MM.1S (cell line): ENCODE measurements at regions not wholly inside any gene's neighbourhood (a gene's known extent, or its start where the extent isn't known, plus 50 kb on each side); places are given as distances from the start of the nearest gene placed in this dataset.
"Not testable (repeated sequence)": the region's sequence is repeated elsewhere in the genome, so short reads cannot be mapped to it uniquely, and the experiment has no call there.

Experiments
- DNase-seq: peaks from one replicate; pipeline ENCODE4 v3.0.0-alpha.2; 2015
- H2AFZ ChIP-seq: fragments of 300-600 bp; sonication (generic); 2 replicates; pipeline ENCODE4 v1.6.0; 2016; ENCODE audit warnings: antibody characterized with exemption, low read length
- H3F3A ChIP-seq: fragments of 300-600 bp; sonication (generic); 2 replicates; pipeline ENCODE4 v1.6.1; 2016; ENCODE audit warnings: mild to moderate bottlenecking, antibody characterized with exemption, low read length, moderate library complexity, mixed read lengths; ENCODE audit not compliant: insufficient read depth
- H3K27ac ChIP-seq: fragments of 300-600 bp; sonication (generic); 2 replicates; pipeline ENCODE4 v1.5.1; 2016; ENCODE audit warnings: mild to moderate bottlenecking, low read length
- H3K27me3 ChIP-seq: fragments of 300-600 bp; sonication (generic); replicated peaks from 2 replicates; pipeline ENCODE4 v1.6.0; 2016; ENCODE audit warnings: low read length; ENCODE audit not compliant: insufficient read depth
- H3K36me3 ChIP-seq: fragments of 300-600 bp; sonication (generic); replicated peaks from 2 replicates; pipeline ENCODE4 v1.6.1; 2016; ENCODE audit warnings: mild to moderate bottlenecking, low read length, mixed read lengths; ENCODE audit not compliant: insufficient read depth
- H3K4me1 ChIP-seq: fragments of 300-600 bp; sonication (generic); 2 replicates; pipeline ENCODE4 v1.6.1; 2016; ENCODE audit warnings: low read length, mixed read lengths
- H3K4me2 ChIP-seq: fragments of 300-600 bp; sonication (generic); 2 replicates; pipeline ENCODE4 v1.6.0; 2016; ENCODE audit warnings: low read depth, low read length
- H3K4me3 ChIP-seq: fragments of 300-600 bp; sonication (generic); 2 replicates; pipeline ENCODE4 v1.5.1; 2016; ENCODE audit warnings: low read length, mixed read lengths
- H3K79me2 ChIP-seq: fragments of 300-600 bp; sonication (generic); 2 replicates; pipeline ENCODE4 v1.6.1; 2016; ENCODE audit warnings: mixed run types, low read length, mixed read lengths
- H3K9ac ChIP-seq: fragments of 300-600 bp; sonication (generic); 2 replicates; pipeline ENCODE4 v1.6.1; 2016; ENCODE audit warnings: low read length, mixed read lengths
- H3K9me2 ChIP-seq: fragments of 300-600 bp; sonication (generic); replicated peaks from 2 replicates; pipeline ENCODE4 v1.6.1; 2016; ENCODE audit warnings: mild to moderate bottlenecking, low read length, mixed read lengths; ENCODE audit not compliant: insufficient read depth
- H3K9me3 ChIP-seq: fragments of 300-600 bp; sonication (generic); replicated peaks from 2 replicates; pipeline ENCODE4 v1.6.1; 2016; ENCODE audit warnings: mild to moderate bottlenecking, low read length, mixed read lengths; ENCODE audit not compliant: insufficient read depth
- H4K20me1 ChIP-seq: fragments of 300-600 bp; sonication (generic); 2 replicates; pipeline ENCODE4 v1.6.1; 2016; ENCODE audit warnings: mild to moderate bottlenecking, low read length, moderate library complexity, mixed read lengths; ENCODE audit not compliant: insufficient read depth
- EZH2 ChIP-seq: fragments of 300-600 bp; sonication (generic); optimal IDR thresholded peaks from 2 replicates; pipeline ENCODE3; 2017; ENCODE audit warnings: low read depth, mild to moderate bottlenecking, antibody characterized with exemption, low read length, mixed read lengths
- EZH2phosphoT487 ChIP-seq: fragments of 300-600 bp; sonication (generic); IDR thresholded peaks from 2 replicates; pipeline ENCODE4 v1.6.1; 2018; ENCODE audit warnings: antibody characterized with exemption, low read length
- TF ChIP-seq, protein P1 (sequence below): fragments of 300-600 bp; sonication (generic); IDR thresholded peaks from 2 replicates; pipeline ENCODE4 v1.5.1; 2016; ENCODE audit warnings: antibody characterized with exemption, low read length, mixed read lengths

GRCh38 chr7:32729335-32729675, 162.3 kb downstream of the KBTBD2 start:
- H3K27me3 ChIP-seq, H3K9ac ChIP-seq, H4K20me1 ChIP-seq, H3K36me3 ChIP-seq, H3K9me3 ChIP-seq, H3K9me2 ChIP-seq, H3K4me1 ChIP-seq, H2AFZ ChIP-seq: not testable (repeated sequence)
- Histone ChIP-seq H3K4me2 (peak overlapping the region; percentile 47), H3F3A (peaks cover 18% of the 10 kb centered on the region), H3K79me2 (peaks cover 28% of the 10 kb centered on the region), H3K4me3 (peak overlapping the region; percentile 66), H3K27ac (peak overlapping the region; percentile 21; the same call in 1 of the 2 replicates)
- peak; percentile 8 for DNase-seq

DNA sequence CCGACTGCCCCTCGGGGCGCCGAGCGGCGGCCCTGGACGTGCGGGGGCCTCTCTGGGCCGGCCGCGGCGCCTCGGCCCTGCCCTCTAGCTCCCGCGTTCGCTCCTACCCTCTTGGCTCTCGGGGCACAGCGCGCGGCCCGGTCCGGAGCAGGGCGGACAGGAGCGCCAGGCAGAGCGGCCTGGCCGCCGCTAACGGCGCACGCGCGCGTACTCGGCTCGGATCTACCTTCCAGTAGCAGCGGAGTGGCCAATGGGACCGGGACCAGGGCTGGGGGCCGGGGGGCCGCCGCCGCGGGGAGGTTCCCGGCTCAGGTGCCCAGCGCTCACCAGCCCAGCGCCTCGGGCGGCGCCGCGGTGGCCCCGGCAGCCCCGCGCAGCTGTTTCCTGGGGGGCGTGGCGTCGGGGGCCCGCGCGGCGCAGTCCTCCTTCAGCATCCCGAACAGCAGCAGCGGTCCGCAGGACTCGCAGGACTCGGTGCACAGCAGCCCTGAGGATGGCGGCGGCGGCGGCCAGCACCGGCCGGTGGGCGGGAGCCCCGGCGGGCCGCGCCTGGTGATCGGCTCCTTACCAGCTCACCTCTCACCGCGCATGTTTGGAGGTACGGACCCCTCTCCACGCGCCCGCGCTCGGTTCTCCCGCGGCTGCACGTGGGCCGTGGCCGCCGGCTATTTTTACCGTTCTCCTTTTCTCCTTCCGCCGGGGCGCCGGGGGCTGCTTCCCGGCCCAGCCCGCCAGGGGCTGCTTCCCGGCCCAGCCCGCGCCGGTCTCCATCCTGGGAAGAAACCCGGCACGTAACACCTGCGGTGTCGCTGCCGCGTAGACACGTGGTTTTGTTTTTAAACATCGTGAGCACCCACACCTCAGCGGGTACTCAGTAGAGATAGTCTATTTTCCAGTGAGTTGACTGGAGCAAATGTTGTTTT, 162.9 kb downstream of the KBTBD2 start:
- H3K79me2 ChIP-seq, result peaks cover 21% of the 10 kb centered on the region
- not testable (repeated sequence) for H3K4me1 ChIP-seq, H3K9me3 ChIP-seq, H3K36me3 ChIP-seq, H3K9me2 ChIP-seq, H3K27me3 ChIP-seq, H4K20me1 ChIP-seq
- peaks cover 18% of the 10 kb centered on the region for H3F3A ChIP-seq
- H2AFZ ChIP-seq, result 0 out of 2 replicates have a peak overlapping the region, but pooled peaks have one; percentile 74
- H3K4me2 ChIP-seq, result peak overlapping the region; percentile 47; the same call in 1 of the 2 replicates
- H3K4me3 ChIP-seq, result peak overlapping the region; percentile 66
- H3K9ac ChIP-seq, result peak overlapping the region; percentile 60; the same call in 1 of the 2 replicates
- peak overlapping the region; percentile 73 for H3K27ac ChIP-seq
- peak; percentile 72 for DNase-seq

- Histone ChIP-seq H3K4me2 (peak overlapping the region; percentile 72; the same call in 1 of the 2 replicates), H3F3A (peaks cover 18% of the 10 kb centered on the region), H3K27ac (peak overlapping the region; percentile 73; the same call in 1 of the 2 replicates), H3K4me3 (peak overlapping the region; percentile 66), H3K9ac (peak overlapping the region; percentile 60), H2AFZ (peak overlapping the region; percentile 74), H3K79me2 (peaks cover 18% of the 10 kb centered on the region)
- not testable (repeated sequence) for H3K27me3 ChIP-seq, H3K36me3 ChIP-seq, H3K4me1 ChIP-seq, H4K20me1 ChIP-seq, H3K9me2 ChIP-seq, H3K9me3 ChIP-seq
- peak; percentile 53 for DNase-seq
Measured at GRCh38 chr7:32727483-32728411, 163.8 kb downstream of the KBTBD2 start.

- not testable (repeated sequence) for H3K4me2 ChIP-seq, H3K27me3 ChIP-seq, H3K4me1 ChIP-seq, H3K9me2 ChIP-seq, H3K36me3 ChIP-seq, H3F3A ChIP-seq, H3K27ac ChIP-seq, H3K9ac ChIP-seq, H3K9me3 ChIP-seq, H2AFZ ChIP-seq, H3K4me3 ChIP-seq, H3K79me2 ChIP-seq, H4K20me1 ChIP-seq, DNase-seq
Measured at GRCh38 chr7:32722837-32723236, 168.7 kb downstream of the KBTBD2 start.

DNA sequence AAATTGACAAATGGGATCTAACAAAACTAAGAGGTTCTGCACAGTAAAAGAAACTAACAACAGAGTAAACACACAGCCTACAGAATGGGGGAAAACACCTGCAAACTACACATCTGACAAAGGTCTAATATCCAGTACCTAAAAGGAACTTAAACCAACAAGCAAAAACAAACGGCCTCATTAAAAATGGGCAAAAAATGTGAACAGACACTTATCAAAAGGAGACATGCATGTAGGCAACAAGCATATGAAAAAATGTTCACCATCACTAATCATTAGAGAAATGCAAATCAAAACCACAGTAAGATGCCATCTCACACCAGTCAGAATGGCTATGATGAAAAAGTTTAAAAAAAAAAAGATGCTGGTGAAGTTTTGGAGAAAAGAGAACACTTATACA, 197.4 kb downstream of the KBTBD2 start:
- Histone ChIP-seq H3K4me2 (no peak overlapping the region), H3K4me3 (no peak overlapping the region), H3K36me3 (no peaks in the 10 kb centered on the region), H3K9ac (no peak overlapping the region), H3K9me3 (no peaks in the 10 kb centered on the region), H3K27me3 (no peaks in the 10 kb centered on the region), H3K79me2 (no peaks in the 10 kb centered on the region), H3K27ac (no peak overlapping the region), H3K4me1 (peaks cover 8% of the 10 kb centered on the region), H2AFZ (no peak overlapping the region), H4K20me1 (no peaks in the 10 kb centered on the region), H3K9me2 (no peaks in the 10 kb centered on the region), H3F3A (peaks cover 6% of the 10 kb centered on the region)
- TF ChIP-seq EZH2, result no peak
- no peak for TF ChIP-seq EZH2phosphoT487
- TF ChIP-seq, protein P1, sequence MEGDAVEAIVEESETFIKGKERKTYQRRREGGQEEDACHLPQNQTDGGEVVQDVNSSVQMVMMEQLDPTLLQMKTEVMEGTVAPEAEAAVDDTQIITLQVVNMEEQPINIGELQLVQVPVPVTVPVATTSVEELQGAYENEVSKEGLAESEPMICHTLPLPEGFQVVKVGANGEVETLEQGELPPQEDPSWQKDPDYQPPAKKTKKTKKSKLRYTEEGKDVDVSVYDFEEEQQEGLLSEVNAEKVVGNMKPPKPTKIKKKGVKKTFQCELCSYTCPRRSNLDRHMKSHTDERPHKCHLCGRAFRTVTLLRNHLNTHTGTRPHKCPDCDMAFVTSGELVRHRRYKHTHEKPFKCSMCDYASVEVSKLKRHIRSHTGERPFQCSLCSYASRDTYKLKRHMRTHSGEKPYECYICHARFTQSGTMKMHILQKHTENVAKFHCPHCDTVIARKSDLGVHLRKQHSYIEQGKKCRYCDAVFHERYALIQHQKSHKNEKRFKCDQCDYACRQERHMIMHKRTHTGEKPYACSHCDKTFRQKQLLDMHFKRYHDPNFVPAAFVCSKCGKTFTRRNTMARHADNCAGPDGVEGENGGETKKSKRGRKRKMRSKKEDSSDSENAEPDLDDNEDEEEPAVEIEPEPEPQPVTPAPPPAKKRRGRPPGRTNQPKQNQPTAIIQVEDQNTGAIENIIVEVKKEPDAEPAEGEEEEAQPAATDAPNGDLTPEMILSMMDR, result no peak
- no peak for DNase-seq
